ENCODE measurements at regions not wholly inside any gene's neighbourhood (a gene's known extent, or its start where the extent isn't known, plus 50 kb on each side); places are given as distances from the start of the nearest gene placed in this dataset.

- Histone ChIP-seq H3K36me3 (ENCODE audit: control insufficient read depth, insufficient read depth, low read length) (no peaks in the 10 kb centered on the region), H3K4me1 (ENCODE audit: control insufficient read depth, insufficient read depth, low read length) (no peaks in the 10 kb centered on the region), H3K27me3 (ENCODE audit: control insufficient read depth, insufficient read depth, low read length) (no peaks in the 10 kb centered on the region), H3K4me3 (ENCODE audit: low read depth in 2 of 2, low read length in 2 of 2) (no peak overlapping the region), H3K9me3 (ENCODE audit: control insufficient read depth, insufficient read depth, low read depth, low read length) (no peaks in the 10 kb centered on the region), H3K27ac (ENCODE audit: low read length) (no peak overlapping the region)
- DNase-seq (ENCODE audit: low read depth, low spot score), result no peak
- in situ Hi-C loops (cut with HindIII; ENCODE audit: low pct_unique_long_range_greater_than_20kb, low sequenced_read_pairs) (no loop called here), intact Hi-C loops (cut with micrococcal nuclease; ENCODE audit: unreplicated experiment) (no loop called here)
- TF ChIP-seq SIN3A (IDR thresholded peaks at IDR 0.05; ENCODE audit: borderline replicate concordance, insufficient read depth, low read depth, low read length), result no peak
- TF ChIP-seq TCF7L2 (IDR thresholded peaks at IDR 0.05; ENCODE audit: low read depth, low read length), result no peak
- TF ChIP-seq, protein P1, sequence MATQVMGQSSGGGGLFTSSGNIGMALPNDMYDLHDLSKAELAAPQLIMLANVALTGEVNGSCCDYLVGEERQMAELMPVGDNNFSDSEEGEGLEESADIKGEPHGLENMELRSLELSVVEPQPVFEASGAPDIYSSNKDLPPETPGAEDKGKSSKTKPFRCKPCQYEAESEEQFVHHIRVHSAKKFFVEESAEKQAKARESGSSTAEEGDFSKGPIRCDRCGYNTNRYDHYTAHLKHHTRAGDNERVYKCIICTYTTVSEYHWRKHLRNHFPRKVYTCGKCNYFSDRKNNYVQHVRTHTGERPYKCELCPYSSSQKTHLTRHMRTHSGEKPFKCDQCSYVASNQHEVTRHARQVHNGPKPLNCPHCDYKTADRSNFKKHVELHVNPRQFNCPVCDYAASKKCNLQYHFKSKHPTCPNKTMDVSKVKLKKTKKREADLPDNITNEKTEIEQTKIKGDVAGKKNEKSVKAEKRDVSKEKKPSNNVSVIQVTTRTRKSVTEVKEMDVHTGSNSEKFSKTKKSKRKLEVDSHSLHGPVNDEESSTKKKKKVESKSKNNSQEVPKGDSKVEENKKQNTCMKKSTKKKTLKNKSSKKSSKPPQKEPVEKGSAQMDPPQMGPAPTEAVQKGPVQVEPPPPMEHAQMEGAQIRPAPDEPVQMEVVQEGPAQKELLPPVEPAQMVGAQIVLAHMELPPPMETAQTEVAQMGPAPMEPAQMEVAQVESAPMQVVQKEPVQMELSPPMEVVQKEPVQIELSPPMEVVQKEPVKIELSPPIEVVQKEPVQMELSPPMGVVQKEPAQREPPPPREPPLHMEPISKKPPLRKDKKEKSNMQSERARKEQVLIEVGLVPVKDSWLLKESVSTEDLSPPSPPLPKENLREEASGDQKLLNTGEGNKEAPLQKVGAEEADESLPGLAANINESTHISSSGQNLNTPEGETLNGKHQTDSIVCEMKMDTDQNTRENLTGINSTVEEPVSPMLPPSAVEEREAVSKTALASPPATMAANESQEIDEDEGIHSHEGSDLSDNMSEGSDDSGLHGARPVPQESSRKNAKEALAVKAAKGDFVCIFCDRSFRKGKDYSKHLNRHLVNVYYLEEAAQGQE (IDR thresholded peaks at IDR 0.05; ENCODE audit: insufficient read depth in 1 of 2, low read depth in 2 of 2, low read length in 1 of 2), result no peak
- TF ChIP-seq, protein P2, sequence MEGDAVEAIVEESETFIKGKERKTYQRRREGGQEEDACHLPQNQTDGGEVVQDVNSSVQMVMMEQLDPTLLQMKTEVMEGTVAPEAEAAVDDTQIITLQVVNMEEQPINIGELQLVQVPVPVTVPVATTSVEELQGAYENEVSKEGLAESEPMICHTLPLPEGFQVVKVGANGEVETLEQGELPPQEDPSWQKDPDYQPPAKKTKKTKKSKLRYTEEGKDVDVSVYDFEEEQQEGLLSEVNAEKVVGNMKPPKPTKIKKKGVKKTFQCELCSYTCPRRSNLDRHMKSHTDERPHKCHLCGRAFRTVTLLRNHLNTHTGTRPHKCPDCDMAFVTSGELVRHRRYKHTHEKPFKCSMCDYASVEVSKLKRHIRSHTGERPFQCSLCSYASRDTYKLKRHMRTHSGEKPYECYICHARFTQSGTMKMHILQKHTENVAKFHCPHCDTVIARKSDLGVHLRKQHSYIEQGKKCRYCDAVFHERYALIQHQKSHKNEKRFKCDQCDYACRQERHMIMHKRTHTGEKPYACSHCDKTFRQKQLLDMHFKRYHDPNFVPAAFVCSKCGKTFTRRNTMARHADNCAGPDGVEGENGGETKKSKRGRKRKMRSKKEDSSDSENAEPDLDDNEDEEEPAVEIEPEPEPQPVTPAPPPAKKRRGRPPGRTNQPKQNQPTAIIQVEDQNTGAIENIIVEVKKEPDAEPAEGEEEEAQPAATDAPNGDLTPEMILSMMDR (IDR thresholded peaks at IDR 0.05), result no peak
- TF ChIP-seq POLR2AphosphoS5 (IDR thresholded peaks at IDR 0.05; ENCODE audit: low read depth, low read length), result no peak
- CTCF ChIA-PET, result no interaction called here
- POLR2A ChIA-PET, result no interaction called here
- no peak for ATAC-seq
- no TSS peak for BruUV-seq (replicated peaks)
Measured at GRCh38 chr5:97955450-97955849, 772.4 kb upstream of the RIOK2 start.

DNA sequence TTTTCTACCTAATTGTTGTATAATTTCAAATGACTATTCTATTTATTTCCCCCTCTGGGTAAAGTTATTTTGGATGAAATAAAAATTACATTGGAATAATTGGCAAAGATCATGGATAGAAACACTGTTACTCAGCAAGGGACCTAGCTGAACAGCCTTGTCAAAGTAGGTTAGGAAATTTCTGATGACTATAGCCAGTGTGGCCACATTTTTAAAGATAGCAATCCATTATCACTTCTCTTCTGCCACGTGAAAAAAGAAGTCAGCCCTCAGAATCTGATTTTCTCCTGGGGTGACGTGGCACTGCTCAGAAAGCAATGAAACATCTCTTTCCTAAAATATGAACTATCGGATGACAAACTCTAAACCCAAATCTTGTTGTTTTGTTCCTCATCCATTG lies 784.2 kb upstream of the RIOK2 start:
- Histone ChIP-seq H3K27me3 (ENCODE audit: control insufficient read depth, insufficient read depth, low read length) (no peaks in the 10 kb centered on the region), H3K27ac (ENCODE audit: low read length) (no peak overlapping the region), H3K4me1 (ENCODE audit: control insufficient read depth, insufficient read depth, low read length) (no peaks in the 10 kb centered on the region), H3K4me3 (ENCODE audit: low read depth in 2 of 2, low read length in 2 of 2) (no peak overlapping the region), H3K36me3 (ENCODE audit: control insufficient read depth, insufficient read depth, low read length) (no peaks in the 10 kb centered on the region), H3K9me3 (ENCODE audit: control insufficient read depth, insufficient read depth, low read depth, low read length) (no peaks in the 10 kb centered on the region)
- ChIA-PET POLR2A (no interaction called here), CTCF (no interaction called here)
- BruUV-seq (replicated peaks), result no TSS peak
- in situ Hi-C loops (cut with HindIII; ENCODE audit: low pct_unique_long_range_greater_than_20kb, low sequenced_read_pairs) (no loop called here), intact Hi-C loops (cut with micrococcal nuclease; ENCODE audit: unreplicated experiment) (no loop called here)
- ATAC-seq (no peak), DNase-seq (ENCODE audit: low read depth, low spot score) (no peak)
- TF ChIP-seq, protein P1 (IDR thresholded peaks at IDR 0.05; ENCODE audit: insufficient read depth in 1 of 2, low read depth in 2 of 2, low read length in 1 of 2), result no peak
- TF ChIP-seq SIN3A (IDR thresholded peaks at IDR 0.05; ENCODE audit: borderline replicate concordance, insufficient read depth, low read depth, low read length), result no peak
